ENCODE measurements at regions not wholly inside any gene's neighbourhood (a gene's known extent, or its start where the extent isn't known, plus 50 kb on each side); places are given as distances from the start of the nearest gene placed in this dataset.

- TF ChIP-seq SP1 (IDR thresholded peaks at IDR 0.05; ENCODE audit: low read depth, low read length) (no peak), MAX (IDR thresholded peaks at IDR 0.05) (no peak), CTCF (IDR thresholded peaks at IDR 0.05; ENCODE audit: control extremely low read depth in 1 of 3, insufficient read depth in 1 of 3, low read depth in 1 of 3, low read length in 3 of 3) (no peak), POLR2A (IDR thresholded peaks at IDR 0.05; ENCODE audit: control extremely low read depth in 1 of 2, low read depth in 2 of 2, low read length in 2 of 2) (no peak), ASH2L (IDR thresholded peaks at IDR 0.05; ENCODE audit: low read length) (no peak), BRCA1 (IDR thresholded peaks at IDR 0.05; ENCODE audit: low read depth, low read length) (no peak), RFX5 (IDR thresholded peaks at IDR 0.05; ENCODE audit: borderline replicate concordance, low read depth, low read length) (no peak), GTF2F1 (IDR thresholded peaks at IDR 0.05; ENCODE audit: borderline replicate concordance, low read depth, low read length) (no peak), EP300 (IDR thresholded peaks at IDR 0.05; ENCODE audit: borderline replicate concordance in 1 of 2, low read depth in 2 of 2, low read length in 2 of 2) (no peak), POLR2AphosphoS5 (IDR thresholded peaks at IDR 0.05; ENCODE audit: low read depth, low read length) (no peak), RXRA (IDR thresholded peaks at IDR 0.05; ENCODE audit: insufficient read depth, low read depth, low read length) (no peak), SP2 (IDR thresholded peaks at IDR 0.05; ENCODE audit: low read length) (no peak), EZH2 (IDR thresholded peaks at IDR 0.05; ENCODE audit: low read depth, low read length, severe bottlenecking) (no peak), YY1 (IDR thresholded peaks at IDR 0.05; ENCODE audit: low read depth, low read length) (no peak)
These were observed 128.5 kb downstream of the QPCT start for GRCh38 chr2:37472959-37473358.

Measured in H1 (cell line).